ENCODE measurements at regions not wholly inside any gene's neighbourhood (a gene's known extent, or its start where the extent isn't known, plus 50 kb on each side); places are given as distances from the start of the nearest gene placed in this dataset.
"Not testable (repeated sequence)": the region's sequence is repeated elsewhere in the genome, so short reads cannot be mapped to it uniquely, and the experiment has no call there.

DNA sequence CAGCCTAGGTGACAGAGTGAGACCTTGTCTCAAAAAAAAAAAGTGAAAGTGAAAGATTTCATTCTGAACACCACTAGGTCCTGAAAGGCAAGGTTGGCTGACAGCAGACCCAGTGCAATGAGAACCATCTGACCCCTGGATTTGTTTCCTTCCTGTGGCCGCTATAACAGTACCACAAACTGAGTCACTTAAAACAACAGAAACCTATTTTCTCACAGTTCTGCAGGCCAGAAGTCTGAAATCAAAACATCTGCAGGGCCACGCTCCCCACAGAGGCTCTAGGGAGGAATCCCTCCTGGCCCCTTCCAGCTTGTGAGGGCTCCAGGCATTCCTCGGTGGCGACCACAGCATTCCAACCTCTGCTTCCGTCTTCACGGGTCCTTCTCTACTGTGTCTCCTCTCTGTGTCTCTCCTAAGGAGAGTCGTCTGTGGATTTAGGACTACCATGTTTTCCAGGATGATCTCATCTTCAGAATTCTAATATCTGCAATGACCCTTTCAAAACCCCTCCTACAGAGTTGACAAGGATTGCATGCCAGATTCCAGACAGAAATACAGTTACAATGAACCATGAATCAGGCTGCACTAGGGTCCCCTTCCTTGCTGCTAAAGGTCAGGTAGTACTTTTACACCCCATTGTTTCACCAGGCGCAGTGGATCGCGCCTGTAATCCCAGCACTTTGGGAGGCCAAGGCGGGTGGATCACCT is 78.0 kb upstream of the ADGRL1 start:
- not testable (repeated sequence) for H3K27me3 ChIP-seq (ENCODE audit: insufficient read depth, low read length, poor library complexity, severe bottlenecking); H3F3A ChIP-seq (ENCODE audit: low read depth); H3K9me2 ChIP-seq (replicated peaks; ENCODE audit: low read depth, low read length); H3K9me3 ChIP-seq (ENCODE audit: insufficient read depth, low read depth, low read length); H3K4me3 ChIP-seq (ENCODE audit: low read length, poor library complexity, severe bottlenecking); H4K20me1 ChIP-seq (ENCODE audit: insufficient read depth, low read length, poor library complexity, severe bottlenecking); H3K36me3 ChIP-seq (ENCODE audit: insufficient read depth, low read length); H3K79me2 ChIP-seq (ENCODE audit: insufficient read depth, low read length); H3K9ac ChIP-seq (ENCODE audit: low read depth, low read length, poor library complexity, severe bottlenecking); H3K4me1 ChIP-seq (ENCODE audit: insufficient read depth, low read length, poor library complexity, severe bottlenecking)
- Histone ChIP-seq H2AFZ (ENCODE audit: low read length) (peak overlapping the region; percentile 18; the same call in 1 of the 2 replicates), H3K4me2 (ENCODE audit: low read depth, low read length, poor library complexity, severe bottlenecking) (peak overlapping the region; percentile 28)

DNA sequence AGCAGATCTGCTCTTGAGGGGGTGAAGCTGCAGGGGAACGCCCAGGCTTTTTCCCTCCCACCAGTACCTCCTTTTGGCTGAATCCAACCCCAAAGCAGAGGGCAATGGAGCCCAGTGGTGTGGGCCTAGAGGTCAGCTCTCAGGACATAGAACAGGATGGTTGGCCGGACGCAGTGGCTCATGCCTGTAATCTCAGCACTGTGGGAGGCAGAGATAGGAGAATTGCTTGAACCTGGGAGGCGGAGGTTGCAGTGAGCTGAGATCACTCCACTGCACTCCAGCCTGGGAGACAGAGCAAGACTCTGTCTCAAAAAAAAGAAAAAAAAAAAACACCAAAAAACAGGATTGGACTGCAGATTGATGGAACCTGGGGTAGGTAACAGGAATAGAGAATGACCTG is 73.3 kb upstream of the ADGRL1 start:
- H3K9me2 ChIP-seq (replicated peaks; ENCODE audit: low read depth, low read length); H4K20me1 ChIP-seq (ENCODE audit: insufficient read depth, low read length, poor library complexity, severe bottlenecking); H3K9ac ChIP-seq (ENCODE audit: low read depth, low read length, poor library complexity, severe bottlenecking); H3K4me3 ChIP-seq (ENCODE audit: low read length, poor library complexity, severe bottlenecking); H3F3A ChIP-seq (ENCODE audit: low read depth); H3K4me2 ChIP-seq (ENCODE audit: low read depth, low read length, poor library complexity, severe bottlenecking); H3K4me1 ChIP-seq (ENCODE audit: insufficient read depth, low read length, poor library complexity, severe bottlenecking); H3K36me3 ChIP-seq (ENCODE audit: insufficient read depth, low read length); H2AFZ ChIP-seq (ENCODE audit: low read length); H3K79me2 ChIP-seq (ENCODE audit: insufficient read depth, low read length); H3K9me3 ChIP-seq (ENCODE audit: insufficient read depth, low read depth, low read length); H3K27me3 ChIP-seq (ENCODE audit: insufficient read depth, low read length, poor library complexity, severe bottlenecking): not testable (repeated sequence)

DNA sequence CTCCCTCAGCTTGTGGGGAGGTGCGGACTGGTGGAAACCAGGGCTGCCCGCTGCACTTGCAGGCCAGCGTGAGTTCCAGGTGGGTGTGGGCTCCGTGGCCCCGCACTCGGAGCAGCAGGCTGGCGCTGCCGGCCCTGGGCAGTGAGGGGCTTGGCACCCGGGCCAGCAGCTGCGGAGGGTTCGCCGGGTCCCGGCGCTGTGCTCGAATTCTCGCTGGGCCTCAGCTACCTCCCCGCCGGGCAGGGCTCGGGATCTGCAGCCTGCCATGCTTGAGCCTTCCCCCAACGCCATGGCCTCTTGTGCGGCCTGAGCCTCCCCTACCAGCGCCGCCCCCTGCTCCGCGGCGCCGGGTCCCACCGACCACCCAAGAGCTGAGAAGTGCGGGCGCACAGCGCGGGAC is 71.6 kb upstream of the ADGRL1 start:
- Histone ChIP-seq H2AFZ (ENCODE audit: low read length) (no peak overlapping the region), H3K4me1 (ENCODE audit: insufficient read depth, low read length, poor library complexity, severe bottlenecking) (peaks cover 6% of the 10 kb centered on the region)

GRCh38 chr19:14275823-14276222 is 69.9 kb upstream of the ADGRL1 start:
- not testable (repeated sequence) for H3F3A ChIP-seq (ENCODE audit: low read depth); H3K4me1 ChIP-seq (ENCODE audit: insufficient read depth, low read length, poor library complexity, severe bottlenecking); H3K9me3 ChIP-seq (ENCODE audit: insufficient read depth, low read depth, low read length); H3K9me2 ChIP-seq (replicated peaks; ENCODE audit: low read depth, low read length); H3K9ac ChIP-seq (ENCODE audit: low read depth, low read length, poor library complexity, severe bottlenecking); H4K20me1 ChIP-seq (ENCODE audit: insufficient read depth, low read length, poor library complexity, severe bottlenecking); H3K4me3 ChIP-seq (ENCODE audit: low read length, poor library complexity, severe bottlenecking); H2AFZ ChIP-seq (ENCODE audit: low read length); H3K79me2 ChIP-seq (ENCODE audit: insufficient read depth, low read length); H3K36me3 ChIP-seq (ENCODE audit: insufficient read depth, low read length); H3K27me3 ChIP-seq (ENCODE audit: insufficient read depth, low read length, poor library complexity, severe bottlenecking); H3K4me2 ChIP-seq (ENCODE audit: low read depth, low read length, poor library complexity, severe bottlenecking)

More for the DNA sequence above, 71.6 kb upstream of the ADGRL1 start:
- Histone ChIP-seq H3K9me2 (replicated peaks; ENCODE audit: low read depth, low read length) (no peaks in the 10 kb centered on the region), H3K79me2 (ENCODE audit: insufficient read depth, low read length) (no peaks in the 10 kb centered on the region), H3K4me3 (ENCODE audit: low read length, poor library complexity, severe bottlenecking) (no peak overlapping the region), H3K9me3 (ENCODE audit: insufficient read depth, low read depth, low read length) (no peaks in the 10 kb centered on the region), H3F3A (ENCODE audit: low read depth) (no peaks in the 10 kb centered on the region), H3K9ac (ENCODE audit: low read depth, low read length, poor library complexity, severe bottlenecking) (no peak overlapping the region), H3K36me3 (ENCODE audit: insufficient read depth, low read length) (no peaks in the 10 kb centered on the region), H3K27me3 (ENCODE audit: insufficient read depth, low read length, poor library complexity, severe bottlenecking) (no peaks in the 10 kb centered on the region), H3K4me2 (ENCODE audit: low read depth, low read length, poor library complexity, severe bottlenecking) (no peak overlapping the region), H4K20me1 (ENCODE audit: insufficient read depth, low read length, poor library complexity, severe bottlenecking) (no peaks in the 10 kb centered on the region)
- TF ChIP-seq EZH2phosphoT487 (IDR thresholded peaks at IDR 0.05; ENCODE audit: borderline replicate concordance) = no peak
- TF ChIP-seq, protein P1, sequence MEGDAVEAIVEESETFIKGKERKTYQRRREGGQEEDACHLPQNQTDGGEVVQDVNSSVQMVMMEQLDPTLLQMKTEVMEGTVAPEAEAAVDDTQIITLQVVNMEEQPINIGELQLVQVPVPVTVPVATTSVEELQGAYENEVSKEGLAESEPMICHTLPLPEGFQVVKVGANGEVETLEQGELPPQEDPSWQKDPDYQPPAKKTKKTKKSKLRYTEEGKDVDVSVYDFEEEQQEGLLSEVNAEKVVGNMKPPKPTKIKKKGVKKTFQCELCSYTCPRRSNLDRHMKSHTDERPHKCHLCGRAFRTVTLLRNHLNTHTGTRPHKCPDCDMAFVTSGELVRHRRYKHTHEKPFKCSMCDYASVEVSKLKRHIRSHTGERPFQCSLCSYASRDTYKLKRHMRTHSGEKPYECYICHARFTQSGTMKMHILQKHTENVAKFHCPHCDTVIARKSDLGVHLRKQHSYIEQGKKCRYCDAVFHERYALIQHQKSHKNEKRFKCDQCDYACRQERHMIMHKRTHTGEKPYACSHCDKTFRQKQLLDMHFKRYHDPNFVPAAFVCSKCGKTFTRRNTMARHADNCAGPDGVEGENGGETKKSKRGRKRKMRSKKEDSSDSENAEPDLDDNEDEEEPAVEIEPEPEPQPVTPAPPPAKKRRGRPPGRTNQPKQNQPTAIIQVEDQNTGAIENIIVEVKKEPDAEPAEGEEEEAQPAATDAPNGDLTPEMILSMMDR (conservative IDR thresholded peaks at IDR 0.05; ENCODE audit: low read length) = no peak
